ENCODE measurements at regions not wholly inside any gene's neighbourhood (a gene's known extent, or its start where the extent isn't known, plus 50 kb on each side); places are given as distances from the start of the nearest gene placed in this dataset.

GRCh38 chr18:77600674-77601073 lies 351.0 kb downstream of the GALR1 start:
- TF ChIP-seq, protein P1, sequence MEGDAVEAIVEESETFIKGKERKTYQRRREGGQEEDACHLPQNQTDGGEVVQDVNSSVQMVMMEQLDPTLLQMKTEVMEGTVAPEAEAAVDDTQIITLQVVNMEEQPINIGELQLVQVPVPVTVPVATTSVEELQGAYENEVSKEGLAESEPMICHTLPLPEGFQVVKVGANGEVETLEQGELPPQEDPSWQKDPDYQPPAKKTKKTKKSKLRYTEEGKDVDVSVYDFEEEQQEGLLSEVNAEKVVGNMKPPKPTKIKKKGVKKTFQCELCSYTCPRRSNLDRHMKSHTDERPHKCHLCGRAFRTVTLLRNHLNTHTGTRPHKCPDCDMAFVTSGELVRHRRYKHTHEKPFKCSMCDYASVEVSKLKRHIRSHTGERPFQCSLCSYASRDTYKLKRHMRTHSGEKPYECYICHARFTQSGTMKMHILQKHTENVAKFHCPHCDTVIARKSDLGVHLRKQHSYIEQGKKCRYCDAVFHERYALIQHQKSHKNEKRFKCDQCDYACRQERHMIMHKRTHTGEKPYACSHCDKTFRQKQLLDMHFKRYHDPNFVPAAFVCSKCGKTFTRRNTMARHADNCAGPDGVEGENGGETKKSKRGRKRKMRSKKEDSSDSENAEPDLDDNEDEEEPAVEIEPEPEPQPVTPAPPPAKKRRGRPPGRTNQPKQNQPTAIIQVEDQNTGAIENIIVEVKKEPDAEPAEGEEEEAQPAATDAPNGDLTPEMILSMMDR (IDR thresholded peaks at IDR 0.05; ENCODE audit: borderline replicate concordance, insufficient read depth, low read depth, low read length), result no peak
- no peak overlapping the region for H3K4me3 ChIP-seq (ENCODE audit: low read depth, low read length)

GRCh38 chr18:77601567-77601966 lies 351.9 kb downstream of the GALR1 start:
- H3K4me3 ChIP-seq (ENCODE audit: low read depth, low read length), result no peak overlapping the region
- TF ChIP-seq, protein P1 (IDR thresholded peaks at IDR 0.05; ENCODE audit: borderline replicate concordance, insufficient read depth, low read depth, low read length), result no peak

DNA sequence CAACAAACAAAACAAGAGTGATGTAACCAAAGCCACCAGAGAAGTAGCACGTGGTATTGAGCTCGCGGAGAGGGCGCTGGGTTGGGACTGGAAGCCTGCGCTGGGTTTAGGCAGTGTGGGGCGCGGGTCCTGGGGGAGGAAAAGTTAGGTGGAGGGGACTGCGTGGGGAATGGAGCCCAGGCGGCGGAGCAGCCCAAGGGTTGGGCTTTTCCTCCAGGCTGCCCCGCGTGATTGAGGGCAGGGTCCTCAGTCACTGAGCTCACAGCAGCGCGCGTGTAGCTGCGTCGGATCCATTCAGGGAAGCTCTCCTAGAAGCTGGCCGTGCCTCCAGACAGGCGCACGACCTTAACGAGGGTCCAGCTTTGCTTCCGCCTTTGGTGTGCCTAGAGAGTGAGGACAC lies 357.4 kb downstream of the GALR1 start:
- no peak overlapping the region for H3K4me3 ChIP-seq (ENCODE audit: low read depth, low read length)
- TF ChIP-seq, protein P1 (IDR thresholded peaks at IDR 0.05; ENCODE audit: borderline replicate concordance, insufficient read depth, low read depth, low read length), result no peak

DNA sequence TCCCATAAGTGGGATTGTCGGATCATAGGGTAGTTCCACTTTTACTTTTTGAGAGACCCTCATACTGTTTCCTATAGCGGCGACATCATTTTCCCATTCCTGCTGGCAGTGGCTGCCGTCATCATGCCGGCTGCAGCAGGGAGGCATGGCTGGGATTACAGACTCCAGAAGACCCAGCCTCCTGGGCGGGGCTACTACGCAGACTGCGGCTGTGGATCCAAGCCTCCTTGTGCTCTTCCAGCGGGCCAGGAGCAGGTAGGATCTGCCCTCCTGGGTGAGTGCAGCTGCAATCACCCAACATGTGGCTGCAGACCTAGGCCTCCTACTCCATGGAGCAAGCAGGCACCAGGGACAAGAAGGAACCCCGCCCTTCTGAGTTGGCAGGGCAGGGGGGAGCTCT lies 359.2 kb downstream of the GALR1 start:
- no peak overlapping the region for H3K4me3 ChIP-seq (ENCODE audit: low read depth, low read length)
- TF ChIP-seq, protein P1 (IDR thresholded peaks at IDR 0.05; ENCODE audit: borderline replicate concordance, insufficient read depth, low read depth, low read length), result no peak

GRCh38 chr18:77617694-77618093 lies 368.0 kb downstream of the GALR1 start:
- TF ChIP-seq, protein P1 (IDR thresholded peaks at IDR 0.05; ENCODE audit: borderline replicate concordance, insufficient read depth, low read depth, low read length), result no peak

GRCh38 chr18:77619525-77619924 lies 369.9 kb downstream of the GALR1 start:
- TF ChIP-seq, protein P1 (IDR thresholded peaks at IDR 0.05; ENCODE audit: borderline replicate concordance, insufficient read depth, low read depth, low read length), result no peak
- H3K4me3 ChIP-seq (ENCODE audit: low read depth, low read length), result no peak overlapping the region

More at GRCh38 chr18:77617694-77618093, 368.0 kb downstream of the GALR1 start:
- H3K4me3 ChIP-seq (ENCODE audit: low read depth, low read length), result no peak overlapping the region

DNA sequence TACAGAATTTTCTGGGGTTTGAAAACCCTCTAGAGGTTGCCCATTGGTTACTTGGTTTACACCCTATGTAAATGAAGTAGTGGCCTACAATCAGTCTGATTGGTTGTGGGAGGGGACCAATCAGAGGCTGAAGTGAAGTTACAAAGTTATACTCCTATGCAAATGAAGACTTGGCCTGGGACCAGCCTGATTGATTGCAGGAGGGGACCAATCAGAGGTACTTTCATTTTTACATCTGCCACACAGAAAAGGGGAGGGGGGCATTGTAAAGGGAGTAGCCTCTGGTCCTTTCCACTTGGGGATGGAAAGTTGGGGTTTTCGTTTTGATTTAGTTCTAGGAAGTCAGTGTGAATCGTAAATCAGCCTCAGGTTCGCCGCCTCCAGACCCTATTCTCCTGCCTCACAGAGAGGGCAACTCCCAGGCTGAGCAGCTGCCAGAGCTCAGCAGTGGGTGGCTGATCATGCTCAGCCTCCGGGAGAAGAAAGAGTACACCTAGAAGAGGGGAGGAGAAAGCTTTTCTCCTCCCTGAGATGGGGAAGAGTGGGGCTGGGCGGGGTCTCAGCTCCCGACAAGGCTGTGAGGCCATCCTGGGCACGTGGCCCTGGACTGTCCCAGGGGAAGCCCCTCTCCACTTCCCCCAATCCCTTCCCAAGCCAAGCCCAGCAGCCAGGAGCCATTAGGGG lies 372.5 kb downstream of the GALR1 start:
- TF ChIP-seq, protein P1 (IDR thresholded peaks at IDR 0.05; ENCODE audit: borderline replicate concordance, insufficient read depth, low read depth, low read length), result no peak
- H3K4me3 ChIP-seq (ENCODE audit: low read depth, low read length), result no peak overlapping the region
